NT2/D1 (cell line): ENCODE measurements at regions not wholly inside any gene's neighbourhood (a gene's known extent, or its start where the extent isn't known, plus 50 kb on each side); places are given as distances from the start of the nearest gene placed in this dataset.

Experiments
- YY1 ChIP-seq: IDR thresholded peaks from 2 replicates; pipeline ENCODE4 v1.6.1; 2011; ENCODE audit not compliant: insufficient read length, insufficient read depth
- ZNF274 ChIP-seq: IDR thresholded peaks from 2 replicates; pipeline ENCODE4 v1.6.1; 2011; ENCODE audit warnings: mild to moderate bottlenecking, low read depth, low read length

DNA sequence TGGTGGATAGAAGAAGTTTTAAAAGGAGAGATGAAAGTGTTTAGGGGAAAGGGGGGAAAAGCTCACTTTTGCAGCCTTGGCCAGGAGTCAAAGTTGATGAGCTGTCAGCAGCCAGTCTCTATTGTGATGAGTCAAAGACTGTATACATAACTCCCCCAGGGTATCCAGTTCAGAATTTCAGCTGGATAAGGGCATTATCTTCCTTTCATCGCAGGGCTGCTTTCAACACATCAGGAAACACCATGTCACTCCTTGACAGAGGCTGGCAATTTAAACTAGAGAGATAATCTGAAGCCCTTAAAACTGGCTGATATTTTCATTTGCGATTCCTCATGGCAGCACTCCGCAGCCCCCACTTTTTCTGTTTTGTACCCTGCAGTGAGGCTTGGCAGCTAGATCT lies 328.5 kb downstream of the TBX15 start:
- no peak for TF ChIP-seq ZNF274
- no peak for TF ChIP-seq YY1
